ENCODE measurements at regions not wholly inside any gene's neighbourhood (a gene's known extent, or its start where the extent isn't known, plus 50 kb on each side); places are given as distances from the start of the nearest gene placed in this dataset.

GRCh38 chr6:137378090-137378369, 116.2 kb downstream of the OLIG3 start:
- TF ChIP-seq JUND (IDR thresholded peaks at IDR 0.05) (no peak), MAX (IDR thresholded peaks at IDR 0.05) (no peak), EZH2phosphoT487 (IDR thresholded peaks at IDR 0.05; ENCODE audit: borderline replicate concordance) (no peak), CTCF (IDR thresholded peaks at IDR 0.05 in 2 of 3, conservative IDR thresholded peaks at IDR 0.05 in 1 of 3; ENCODE audit: borderline replicate concordance in 1 of 3, insufficient read depth in 1 of 3, low read depth in 2 of 3, low read length in 2 of 3) (no peak), POLR2A (IDR thresholded peaks at IDR 0.05; ENCODE audit: borderline replicate concordance, extremely low read depth, insufficient read depth, insufficient read length) (no peak)
